ENCODE measurements at regions not wholly inside any gene's neighbourhood (a gene's known extent, or its start where the extent isn't known, plus 50 kb on each side); places are given as distances from the start of the nearest gene placed in this dataset.

GRCh38 chr20:62553136-62553837 lies 77.5 kb upstream of the GATA5 start:
- Histone ChIP-seq H3K36me3 (no peaks in the 10 kb centered on the region), H3K9me3 (no peaks in the 10 kb centered on the region), H3K27me3 (peaks cover 43 to 100% of the 10 kb centered on the region in 2 donors), H3K4me1 (peaks cover 5 to 18% of the 10 kb centered on the region in 2 donors), H3K4me3 (no peak overlapping the region), H3K27ac (no peak overlapping the region)
- intact Hi-C loops (cut with DNase I): no loop called here
- DNase-seq (no peak), ATAC-seq (no peak)
- no peak for TF ChIP-seq CTCF (IDR thresholded peaks at IDR 0.05)

GRCh38 chr20:62553838-62554161 lies 78.0 kb upstream of the GATA5 start:
- Histone ChIP-seq H3K27ac (no peak overlapping the region), H3K4me1 (peaks cover 5 to 18% of the 10 kb centered on the region in 2 donors), H3K36me3 (no peaks in the 10 kb centered on the region), H3K4me3 (no peak overlapping the region), H3K9me3 (no peaks in the 10 kb centered on the region), H3K27me3 (peaks cover 43 to 100% of the 10 kb centered on the region in 2 donors)
- TF ChIP-seq CTCF (IDR thresholded peaks at IDR 0.05): no peak
- DNase-seq: no peak
- no peak for ATAC-seq
- intact Hi-C loops (cut with DNase I): no loop called here

GRCh38 chr20:62554214-62554897 lies 78.6 kb upstream of the GATA5 start:
- no peak for DNase-seq
- TF ChIP-seq CTCF (IDR thresholded peaks at IDR 0.05): no peak
- Histone ChIP-seq H3K27me3 (peaks cover 43 to 100% of the 10 kb centered on the region in 2 donors), H3K9me3 (no peaks in the 10 kb centered on the region), H3K27ac (no peak overlapping the region), H3K4me1 (peaks cover 5 to 18% of the 10 kb centered on the region in 2 donors), H3K4me3 (no peak overlapping the region), H3K36me3 (no peaks in the 10 kb centered on the region)
- intact Hi-C loops (cut with DNase I): no loop called here
- no peak for ATAC-seq

- Histone ChIP-seq H3K27ac (no peak overlapping the region), H3K4me1 (peaks cover 5 to 17% of the 10 kb centered on the region in 2 donors), H3K9me3 (no peaks in the 10 kb centered on the region), H3K4me3 (no peak overlapping the region), H3K36me3 (no peaks in the 10 kb centered on the region), H3K27me3 (peaks cover 36 to 100% of the 10 kb centered on the region in 2 donors)
- ATAC-seq: no peak
- DNase-seq: no peak
- intact Hi-C loops (cut with DNase I): no loop called here
- TF ChIP-seq CTCF (IDR thresholded peaks at IDR 0.05): no peak
Measured at GRCh38 chr20:62554898-62555641, 79.3 kb upstream of the GATA5 start.

All from left lung (tissue), 4 donors.